ENCODE measurements at regions not wholly inside any gene's neighbourhood (a gene's known extent, or its start where the extent isn't known, plus 50 kb on each side); places are given as distances from the start of the nearest gene placed in this dataset.

- no peak for TF ChIP-seq CTCF (IDR thresholded peaks at IDR 0.05)
- TF ChIP-seq POLR2A (IDR thresholded peaks at IDR 0.05): no peak
Measured at GRCh38 chr12:90460681-90461080, 494.3 kb downstream of the CCER1 start.
